ENCODE measurements at regions not wholly inside any gene's neighbourhood (a gene's known extent, or its start where the extent isn't known, plus 50 kb on each side); places are given as distances from the start of the nearest gene placed in this dataset.

DNA sequence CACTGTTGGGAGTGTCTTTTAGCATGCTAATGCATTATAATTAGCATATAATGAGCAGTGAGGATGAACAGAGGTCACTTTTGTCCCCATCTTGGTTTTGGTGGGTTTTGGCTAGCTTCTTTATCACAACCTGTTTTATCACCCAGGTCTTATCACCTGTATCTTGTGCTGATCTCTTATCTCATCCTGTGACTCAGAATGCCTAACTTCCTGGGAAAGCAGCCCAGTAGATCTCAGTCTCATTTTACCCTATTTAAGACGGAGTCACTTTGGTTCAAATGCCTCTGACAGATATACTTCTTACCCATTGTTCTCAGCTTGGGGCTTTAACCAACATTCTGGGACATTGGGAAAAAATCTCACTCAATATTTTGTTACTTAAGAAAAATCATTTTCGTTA is 348.7 kb downstream of the PBX1 start:
- TF ChIP-seq, protein P1, sequence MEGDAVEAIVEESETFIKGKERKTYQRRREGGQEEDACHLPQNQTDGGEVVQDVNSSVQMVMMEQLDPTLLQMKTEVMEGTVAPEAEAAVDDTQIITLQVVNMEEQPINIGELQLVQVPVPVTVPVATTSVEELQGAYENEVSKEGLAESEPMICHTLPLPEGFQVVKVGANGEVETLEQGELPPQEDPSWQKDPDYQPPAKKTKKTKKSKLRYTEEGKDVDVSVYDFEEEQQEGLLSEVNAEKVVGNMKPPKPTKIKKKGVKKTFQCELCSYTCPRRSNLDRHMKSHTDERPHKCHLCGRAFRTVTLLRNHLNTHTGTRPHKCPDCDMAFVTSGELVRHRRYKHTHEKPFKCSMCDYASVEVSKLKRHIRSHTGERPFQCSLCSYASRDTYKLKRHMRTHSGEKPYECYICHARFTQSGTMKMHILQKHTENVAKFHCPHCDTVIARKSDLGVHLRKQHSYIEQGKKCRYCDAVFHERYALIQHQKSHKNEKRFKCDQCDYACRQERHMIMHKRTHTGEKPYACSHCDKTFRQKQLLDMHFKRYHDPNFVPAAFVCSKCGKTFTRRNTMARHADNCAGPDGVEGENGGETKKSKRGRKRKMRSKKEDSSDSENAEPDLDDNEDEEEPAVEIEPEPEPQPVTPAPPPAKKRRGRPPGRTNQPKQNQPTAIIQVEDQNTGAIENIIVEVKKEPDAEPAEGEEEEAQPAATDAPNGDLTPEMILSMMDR (IDR thresholded peaks at IDR 0.05; ENCODE audit: insufficient read depth, low read depth, low read length) = no peak
- no peak for TF ChIP-seq EZH2 (IDR thresholded peaks at IDR 0.05; ENCODE audit: insufficient read depth, low read length)
